Neural progenitor cell (in vitro differentiated cells): ENCODE measurements at regions not wholly inside any gene's neighbourhood (a gene's known extent, or its start where the extent isn't known, plus 50 kb on each side); places are given as distances from the start of the nearest gene placed in this dataset.

Experiments used
- EZH2 ChIP-seq: fragments of 200-600 bp; sonication (generic); IDR thresholded peaks from 2 replicates; pipeline ENCODE4 v1.6.1; 2017; ENCODE audit warnings: antibody characterized with exemption, mild to moderate bottlenecking, moderate library complexity
- TF ChIP-seq, protein P1 (sequence below): fragments of 200-600 bp; sonication (generic); IDR thresholded peaks from 2 replicates; pipeline ENCODE4 v1.5.1; 2017; ENCODE audit warnings: antibody characterized with exemption, mild to moderate bottlenecking

DNA sequence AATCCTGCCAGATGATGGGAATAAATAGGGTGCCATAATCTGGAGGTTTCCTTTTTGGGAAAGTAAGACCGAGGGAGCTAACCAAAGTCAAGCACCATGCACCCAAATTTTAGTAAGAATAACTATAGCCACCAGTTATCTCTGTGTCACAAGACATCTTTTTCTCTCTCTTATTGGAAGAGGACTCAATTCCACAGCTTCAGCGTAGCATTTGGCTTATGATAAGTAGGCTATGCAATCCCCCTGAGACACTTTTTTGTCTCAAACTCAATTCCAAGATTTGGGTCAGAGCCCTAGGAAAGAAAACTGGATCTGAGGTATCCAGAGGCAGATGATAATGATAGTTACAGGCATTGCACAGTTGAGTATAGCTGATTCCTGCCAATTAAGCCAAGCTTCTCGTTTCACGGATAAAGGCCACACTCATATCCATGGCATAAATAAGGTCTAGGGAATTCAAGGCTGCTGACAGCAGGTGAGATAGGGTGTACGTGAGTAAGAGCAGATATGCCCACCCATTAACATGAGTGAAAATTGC, 425.2 kb upstream of the CNTNAP2 start:
- TF ChIP-seq, protein P1, sequence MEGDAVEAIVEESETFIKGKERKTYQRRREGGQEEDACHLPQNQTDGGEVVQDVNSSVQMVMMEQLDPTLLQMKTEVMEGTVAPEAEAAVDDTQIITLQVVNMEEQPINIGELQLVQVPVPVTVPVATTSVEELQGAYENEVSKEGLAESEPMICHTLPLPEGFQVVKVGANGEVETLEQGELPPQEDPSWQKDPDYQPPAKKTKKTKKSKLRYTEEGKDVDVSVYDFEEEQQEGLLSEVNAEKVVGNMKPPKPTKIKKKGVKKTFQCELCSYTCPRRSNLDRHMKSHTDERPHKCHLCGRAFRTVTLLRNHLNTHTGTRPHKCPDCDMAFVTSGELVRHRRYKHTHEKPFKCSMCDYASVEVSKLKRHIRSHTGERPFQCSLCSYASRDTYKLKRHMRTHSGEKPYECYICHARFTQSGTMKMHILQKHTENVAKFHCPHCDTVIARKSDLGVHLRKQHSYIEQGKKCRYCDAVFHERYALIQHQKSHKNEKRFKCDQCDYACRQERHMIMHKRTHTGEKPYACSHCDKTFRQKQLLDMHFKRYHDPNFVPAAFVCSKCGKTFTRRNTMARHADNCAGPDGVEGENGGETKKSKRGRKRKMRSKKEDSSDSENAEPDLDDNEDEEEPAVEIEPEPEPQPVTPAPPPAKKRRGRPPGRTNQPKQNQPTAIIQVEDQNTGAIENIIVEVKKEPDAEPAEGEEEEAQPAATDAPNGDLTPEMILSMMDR = no peak
- TF ChIP-seq EZH2 = no peak
